Liver (tissue), 3 donors: ENCODE measurements at regions not wholly inside any gene's neighbourhood (a gene's known extent, or its start where the extent isn't known, plus 50 kb on each side); places are given as distances from the start of the nearest gene placed in this dataset.

Experiments used
- GABPA ChIP-seq, 2 donors: IDR thresholded peaks in 1 of 2; conservative IDR thresholded peaks in 1 of 2; 2 replicates each; pipeline ENCODE4 v1.6.1; 2016; ENCODE audit warnings: antibody characterized with exemption in 2 of 2, mild to moderate bottlenecking in 1 of 2, moderate library complexity in 1 of 2
- SP1 ChIP-seq: IDR thresholded peaks from 2 replicates; pipeline ENCODE4 v1.6.1; 2018; ENCODE audit warnings: antibody characterized with exemption, mild to moderate bottlenecking
- TAF1 ChIP-seq: conservative IDR thresholded peaks from 2 replicates; pipeline ENCODE4 v1.6.1; 2016; ENCODE audit warnings: antibody characterized with exemption, mild to moderate bottlenecking
- TF ChIP-seq, protein P1 (sequence below): IDR thresholded peaks from 2 replicates; pipeline ENCODE4 v1.6.1; 2016; ENCODE audit warnings: antibody characterized with exemption
- TF ChIP-seq, protein P2 (sequence below): fragments of 150-350 bp; IDR thresholded peaks from 2 replicates; pipeline ENCODE4 v1.5.1; 2017; ENCODE audit warnings: improper control_type of control experiment, low read depth, low read length; ENCODE audit not compliant: missing input control
- TF ChIP-seq, protein P3 (sequence below): IDR thresholded peaks from 2 replicates; pipeline ENCODE4 v1.6.1; 2016; ENCODE audit warnings: antibody characterized with exemption, mild to moderate bottlenecking
- donor health status: healthy.
- donor health status: healthy.

DNA sequence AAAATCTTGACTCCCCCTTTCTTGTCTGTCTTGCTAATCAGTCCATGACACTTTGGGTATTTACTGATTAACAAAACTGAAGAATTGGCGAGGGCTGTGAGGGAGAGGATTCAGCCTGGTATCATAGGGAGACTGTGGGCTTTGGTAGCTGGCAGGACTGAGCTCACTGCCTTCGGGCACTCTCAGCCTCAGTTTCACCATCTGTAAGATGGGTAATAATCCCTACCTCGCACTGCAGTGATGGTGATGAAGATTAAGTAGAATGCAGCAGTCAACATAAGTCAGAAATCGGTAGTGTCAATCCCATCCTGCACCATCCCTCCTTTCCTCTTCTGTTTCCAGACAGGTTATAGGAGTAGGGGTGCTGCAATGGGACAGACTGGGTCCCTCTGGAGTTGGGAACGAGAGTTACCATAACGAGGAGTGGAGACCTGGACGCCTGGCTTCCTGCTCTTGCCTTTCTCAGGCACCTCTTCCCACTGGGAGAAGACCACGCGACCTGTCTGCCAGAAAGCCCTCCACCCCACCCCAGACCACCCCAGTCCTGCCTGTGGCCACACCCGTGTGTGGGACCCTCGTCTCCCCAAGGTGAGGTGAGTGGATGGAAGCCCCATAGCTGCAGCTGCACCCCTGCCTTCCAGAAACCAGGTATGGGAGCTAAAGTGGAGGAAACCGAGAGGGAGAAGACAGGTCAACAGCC, 99.1 kb downstream of the SNX5 start:
- TF ChIP-seq, protein P1, sequence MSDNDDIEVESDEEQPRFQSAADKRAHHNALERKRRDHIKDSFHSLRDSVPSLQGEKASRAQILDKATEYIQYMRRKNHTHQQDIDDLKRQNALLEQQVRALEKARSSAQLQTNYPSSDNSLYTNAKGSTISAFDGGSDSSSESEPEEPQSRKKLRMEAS: no peak
- TF ChIP-seq, protein P2, sequence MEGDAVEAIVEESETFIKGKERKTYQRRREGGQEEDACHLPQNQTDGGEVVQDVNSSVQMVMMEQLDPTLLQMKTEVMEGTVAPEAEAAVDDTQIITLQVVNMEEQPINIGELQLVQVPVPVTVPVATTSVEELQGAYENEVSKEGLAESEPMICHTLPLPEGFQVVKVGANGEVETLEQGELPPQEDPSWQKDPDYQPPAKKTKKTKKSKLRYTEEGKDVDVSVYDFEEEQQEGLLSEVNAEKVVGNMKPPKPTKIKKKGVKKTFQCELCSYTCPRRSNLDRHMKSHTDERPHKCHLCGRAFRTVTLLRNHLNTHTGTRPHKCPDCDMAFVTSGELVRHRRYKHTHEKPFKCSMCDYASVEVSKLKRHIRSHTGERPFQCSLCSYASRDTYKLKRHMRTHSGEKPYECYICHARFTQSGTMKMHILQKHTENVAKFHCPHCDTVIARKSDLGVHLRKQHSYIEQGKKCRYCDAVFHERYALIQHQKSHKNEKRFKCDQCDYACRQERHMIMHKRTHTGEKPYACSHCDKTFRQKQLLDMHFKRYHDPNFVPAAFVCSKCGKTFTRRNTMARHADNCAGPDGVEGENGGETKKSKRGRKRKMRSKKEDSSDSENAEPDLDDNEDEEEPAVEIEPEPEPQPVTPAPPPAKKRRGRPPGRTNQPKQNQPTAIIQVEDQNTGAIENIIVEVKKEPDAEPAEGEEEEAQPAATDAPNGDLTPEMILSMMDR: no peak
- TF ChIP-seq, protein P3, sequence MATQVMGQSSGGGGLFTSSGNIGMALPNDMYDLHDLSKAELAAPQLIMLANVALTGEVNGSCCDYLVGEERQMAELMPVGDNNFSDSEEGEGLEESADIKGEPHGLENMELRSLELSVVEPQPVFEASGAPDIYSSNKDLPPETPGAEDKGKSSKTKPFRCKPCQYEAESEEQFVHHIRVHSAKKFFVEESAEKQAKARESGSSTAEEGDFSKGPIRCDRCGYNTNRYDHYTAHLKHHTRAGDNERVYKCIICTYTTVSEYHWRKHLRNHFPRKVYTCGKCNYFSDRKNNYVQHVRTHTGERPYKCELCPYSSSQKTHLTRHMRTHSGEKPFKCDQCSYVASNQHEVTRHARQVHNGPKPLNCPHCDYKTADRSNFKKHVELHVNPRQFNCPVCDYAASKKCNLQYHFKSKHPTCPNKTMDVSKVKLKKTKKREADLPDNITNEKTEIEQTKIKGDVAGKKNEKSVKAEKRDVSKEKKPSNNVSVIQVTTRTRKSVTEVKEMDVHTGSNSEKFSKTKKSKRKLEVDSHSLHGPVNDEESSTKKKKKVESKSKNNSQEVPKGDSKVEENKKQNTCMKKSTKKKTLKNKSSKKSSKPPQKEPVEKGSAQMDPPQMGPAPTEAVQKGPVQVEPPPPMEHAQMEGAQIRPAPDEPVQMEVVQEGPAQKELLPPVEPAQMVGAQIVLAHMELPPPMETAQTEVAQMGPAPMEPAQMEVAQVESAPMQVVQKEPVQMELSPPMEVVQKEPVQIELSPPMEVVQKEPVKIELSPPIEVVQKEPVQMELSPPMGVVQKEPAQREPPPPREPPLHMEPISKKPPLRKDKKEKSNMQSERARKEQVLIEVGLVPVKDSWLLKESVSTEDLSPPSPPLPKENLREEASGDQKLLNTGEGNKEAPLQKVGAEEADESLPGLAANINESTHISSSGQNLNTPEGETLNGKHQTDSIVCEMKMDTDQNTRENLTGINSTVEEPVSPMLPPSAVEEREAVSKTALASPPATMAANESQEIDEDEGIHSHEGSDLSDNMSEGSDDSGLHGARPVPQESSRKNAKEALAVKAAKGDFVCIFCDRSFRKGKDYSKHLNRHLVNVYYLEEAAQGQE: no peak
- no peak for TF ChIP-seq SP1
- TF ChIP-seq TAF1: no peak
- TF ChIP-seq GABPA (IDR thresholded peaks at IDR 0.05 in 1 of 2, conservative IDR thresholded peaks at IDR 0.05 in 1 of 2): no peak
